SK-N-SH (cell line): ENCODE measurements at regions not wholly inside any gene's neighbourhood (a gene's known extent, or its start where the extent isn't known, plus 50 kb on each side); places are given as distances from the start of the nearest gene placed in this dataset.

Experiments used
- CTCF ChIA-PET: fragments of 300-600, 350-600 bp; formaldehyde crosslinking; extraction: SDS; loops from one replicate; lab custom pipeline; 2021; lab: Yijun Ruan, JAX
- POLR2A ChIA-PET: fragments of 350-600 bp; sonication (Branson Sonifier 250); formaldehyde crosslinking; extraction: SDS; loops from one replicate; lab custom pipeline; 2020; ENCODE audit warnings: antibody characterized with exemption, inconsistent platforms; lab: Yijun Ruan, JAX
- DNase-seq: peaks from one replicate; pipeline ENCODE4 v3.0.0; 2012
- H2AFZ ChIP-seq: fragments of 200-600 bp; sonication (generic); 2 replicates; pipeline ENCODE4 v1.8.1; 2016; ENCODE audit warnings: antibody characterized with exemption, mild to moderate bottlenecking, low read depth
- H3F3A ChIP-seq: fragments of 200-600 bp; sonication (generic); replicated peaks from 2 replicates; pipeline ENCODE3; 2016; ENCODE audit warnings: antibody characterized with exemption, mild to moderate bottlenecking; ENCODE audit not compliant: insufficient read depth
- H3K27ac ChIP-seq, 2 experiments: fragments of 200-500 bp in 1 of 2; fragments of 200-600 bp in 1 of 2; sonication (Bioruptor generic) in 1 of 2; sonication (generic), shearing (Covaris generic) in 1 of 2; 2 replicates each; pipeline versions ENCODE4 v1.5.1 to v1.6.1; 2014 to 2016; ENCODE audit warnings: low read depth in 2 of 2, inconsistent platforms in 1 of 2, low read length in 1 of 2, mild to moderate bottlenecking in 1 of 2, mixed read lengths in 1 of 2
- H3K27me3 ChIP-seq: fragments of 200-600 bp; sonication (generic), shearing (Covaris generic); 2 replicates; pipeline ENCODE4 v1.6.1; 2016; ENCODE audit warnings: mixed run types; ENCODE audit not compliant: insufficient read depth
- H3K36me3 ChIP-seq, 2 experiments: fragments of 200-500 bp in 1 of 2; fragments of 200-600 bp in 1 of 2; sonication (Bioruptor generic) in 1 of 2; sonication (generic) in 1 of 2; replicated peaks in 1 of 2; 2 replicates each; pipeline versions ENCODE3 to v1.5.1; 2014 to 2016; ENCODE audit warnings: low read length in 1 of 2, mild to moderate bottlenecking in 1 of 2; ENCODE audit not compliant: insufficient read depth in 2 of 2, control insufficient read depth in 1 of 2
- H3K4me1 ChIP-seq, 2 experiments: fragments of 200-500 bp in 1 of 2; fragments of 200-600 bp in 1 of 2; sonication (Bioruptor generic) in 1 of 2; sonication (generic), shearing (Covaris generic) in 1 of 2; 2 replicates each; pipeline versions ENCODE4 v1.5.1 to v1.6.1; 2014 to 2016; ENCODE audit warnings: low read depth in 1 of 2, low read length in 1 of 2, mixed run types in 1 of 2; ENCODE audit not compliant: insufficient read depth in 2 of 2, control insufficient read depth in 1 of 2
- H3K4me2 ChIP-seq: fragments of 200-600 bp; sonication (generic), shearing (Covaris generic); 2 replicates; pipeline ENCODE4 v1.6.1; 2017; ENCODE audit warnings: mixed run types
- H3K4me3 ChIP-seq, 2 experiments: fragments of 200-500 bp in 1 of 2; fragments of 200-600 bp in 1 of 2; sonication (Bioruptor generic) in 1 of 2; sonication (generic), shearing (Covaris generic) in 1 of 2; 2 replicates each; pipeline versions ENCODE4 v1.5.1 to v1.8.1; 2014 to 2016; ENCODE audit warnings: low read depth in 2 of 2, inconsistent platforms in 1 of 2, low read length in 1 of 2, mild to moderate bottlenecking in 1 of 2, mixed read lengths in 1 of 2, moderate library complexity in 1 of 2
- H3K79me2 ChIP-seq: fragments of 200-600 bp; sonication (generic); 2 replicates; pipeline ENCODE4 v1.8.1; 2017; ENCODE audit warnings: mild to moderate bottlenecking; ENCODE audit not compliant: insufficient read depth
- H3K9ac ChIP-seq: fragments of 200-600 bp; sonication (generic); 2 replicates; pipeline ENCODE4 v1.6.1; 2017; ENCODE audit warnings: mixed run types
- H3K9me2 ChIP-seq: fragments of 200-600 bp; sonication (generic); 2 replicates; pipeline ENCODE4 v1.6.1; 2017; ENCODE audit warnings: mixed run types
- H3K9me3 ChIP-seq: fragments of 200-600 bp; sonication (generic); 2 replicates; pipeline ENCODE4 v1.6.1; 2017; ENCODE audit warnings: mixed run types, mild to moderate bottlenecking, moderate library complexity
- H4K20me1 ChIP-seq: fragments of 200-600 bp; sonication (generic); 2 replicates; pipeline ENCODE4 v1.6.1; 2017; ENCODE audit warnings: mild to moderate bottlenecking, mixed run types; ENCODE audit not compliant: insufficient read depth
- EZH2phosphoT487 ChIP-seq: fragments of 200-600 bp; sonication (generic); IDR thresholded peaks from 2 replicates; pipeline ENCODE4 v1.6.1; 2017; ENCODE audit warnings: low read depth, mixed run types, mild to moderate bottlenecking, antibody characterized with exemption, moderate library complexity, borderline replicate concordance
- FOXM1 ChIP-seq: IDR thresholded peaks from 2 replicates; pipeline ENCODE4 v1.4.0; 2012; ENCODE audit warnings: low read depth, mild to moderate bottlenecking
- GABPA ChIP-seq: IDR thresholded peaks from 2 replicates; pipeline ENCODE4 v1.4.0; 2012; ENCODE audit warnings: low read depth, mild to moderate bottlenecking
- MXI1 ChIP-seq: IDR thresholded peaks from 2 replicates; pipeline ENCODE4 v1.6.1; 2012; ENCODE audit warnings: mild to moderate bottlenecking, low read depth, low read length, improper control_type of control experiment
- NFIC ChIP-seq: IDR thresholded peaks from 2 replicates; pipeline ENCODE4 v1.4.0; 2012; ENCODE audit warnings: borderline replicate concordance
- RAD21 ChIP-seq: IDR thresholded peaks from 2 replicates; pipeline ENCODE4 v1.6.1; 2012; ENCODE audit warnings: mild to moderate bottlenecking, low read length
- RCOR1 ChIP-seq: fragments of 150-350 bp; IDR thresholded peaks from 2 replicates; pipeline ENCODE4 v1.6.1; 2017; ENCODE audit warnings: antibody characterized with exemption, low read length
- SMC3 ChIP-seq: IDR thresholded peaks from 2 replicates; pipeline ENCODE4 v1.6.1; 2012; ENCODE audit warnings: low read depth, low read length, improper control_type of control experiment
- TAF1 ChIP-seq: IDR thresholded peaks from 2 replicates; pipeline ENCODE4 v1.6.1; 2012; ENCODE audit warnings: low read depth, mild to moderate bottlenecking, low read length, moderate library complexity, borderline replicate concordance
- TEAD4 ChIP-seq: IDR thresholded peaks from 2 replicates; pipeline ENCODE4 v1.4.0; 2012; ENCODE audit warnings: mild to moderate bottlenecking, borderline replicate concordance; ENCODE audit not compliant: insufficient read depth
- YY1 ChIP-seq: IDR thresholded peaks from 2 replicates; pipeline ENCODE4 v1.4.0; 2012; ENCODE audit warnings: low read depth, mild to moderate bottlenecking
- WGBS: methylation state at CpG from one replicate; pipeline ENCODE4 v1.1.6; 2017; ENCODE audit warnings: low lambda C conversion rate; 5-methylcytosine and 5-hydroxymethylcytosine counted together
- TF ChIP-seq, protein P1 (sequence below): IDR thresholded peaks from 2 replicates; pipeline ENCODE4 v1.4.0; 2012; ENCODE audit warnings: low read depth, borderline replicate concordance
- TF ChIP-seq, protein P2 (sequence below): fragments of 150-350 bp; IDR thresholded peaks from 2 replicates; pipeline ENCODE4 v1.6.1; 2016; ENCODE audit warnings: mild to moderate bottlenecking, low read depth, low read length
- TF ChIP-seq, protein P3 (sequence below): fragments of 200-600 bp; sonication (generic); IDR thresholded peaks from 2 replicates; pipeline ENCODE4 v1.6.1; 2017; ENCODE audit warnings: antibody characterized with exemption, mild to moderate bottlenecking, moderate library complexity
- TF ChIP-seq, protein P4 (sequence below): IDR thresholded peaks from 2 replicates; pipeline ENCODE4; 2012

DNA sequence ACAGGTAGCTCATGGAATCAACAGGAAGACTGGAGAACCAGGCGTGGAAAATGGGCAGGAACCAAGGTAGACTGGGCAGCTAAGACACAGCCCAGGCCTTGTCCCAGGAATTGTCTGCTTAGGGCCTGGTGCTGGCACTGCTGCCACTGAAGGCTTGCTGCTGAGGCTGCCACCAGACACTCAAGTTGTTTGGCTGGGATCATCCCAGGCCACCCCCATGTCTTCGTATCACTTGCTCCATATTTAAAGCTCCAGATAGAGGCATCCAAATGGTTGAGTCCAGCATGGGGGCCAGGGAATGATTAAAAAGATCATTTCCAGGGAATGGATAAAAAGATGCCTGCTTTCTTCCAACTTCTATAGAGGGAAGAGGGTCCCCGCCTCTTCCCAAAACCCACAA lies 107.4 kb upstream of the GADD45A start:
- no peaks in the 10 kb centered on the region for H3K9me2 ChIP-seq
- no peaks in the 10 kb centered on the region for H3K79me2 ChIP-seq
- TF ChIP-seq SMC3 (no peak), MXI1 (no peak), TEAD4 (no peak), FOXM1 (no peak), RAD21 (no peak), TAF1 (no peak)
- TF ChIP-seq, protein P1, sequence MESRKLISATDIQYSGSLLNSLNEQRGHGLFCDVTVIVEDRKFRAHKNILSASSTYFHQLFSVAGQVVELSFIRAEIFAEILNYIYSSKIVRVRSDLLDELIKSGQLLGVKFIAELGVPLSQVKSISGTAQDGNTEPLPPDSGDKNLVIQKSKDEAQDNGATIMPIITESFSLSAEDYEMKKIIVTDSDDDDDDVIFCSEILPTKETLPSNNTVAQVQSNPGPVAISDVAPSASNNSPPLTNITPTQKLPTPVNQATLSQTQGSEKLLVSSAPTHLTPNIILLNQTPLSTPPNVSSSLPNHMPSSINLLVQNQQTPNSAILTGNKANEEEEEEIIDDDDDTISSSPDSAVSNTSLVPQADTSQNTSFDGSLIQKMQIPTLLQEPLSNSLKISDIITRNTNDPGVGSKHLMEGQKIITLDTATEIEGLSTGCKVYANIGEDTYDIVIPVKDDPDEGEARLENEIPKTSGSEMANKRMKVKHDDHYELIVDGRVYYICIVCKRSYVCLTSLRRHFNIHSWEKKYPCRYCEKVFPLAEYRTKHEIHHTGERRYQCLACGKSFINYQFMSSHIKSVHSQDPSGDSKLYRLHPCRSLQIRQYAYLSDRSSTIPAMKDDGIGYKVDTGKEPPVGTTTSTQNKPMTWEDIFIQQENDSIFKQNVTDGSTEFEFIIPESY, result no peak
- TF ChIP-seq, protein P2, sequence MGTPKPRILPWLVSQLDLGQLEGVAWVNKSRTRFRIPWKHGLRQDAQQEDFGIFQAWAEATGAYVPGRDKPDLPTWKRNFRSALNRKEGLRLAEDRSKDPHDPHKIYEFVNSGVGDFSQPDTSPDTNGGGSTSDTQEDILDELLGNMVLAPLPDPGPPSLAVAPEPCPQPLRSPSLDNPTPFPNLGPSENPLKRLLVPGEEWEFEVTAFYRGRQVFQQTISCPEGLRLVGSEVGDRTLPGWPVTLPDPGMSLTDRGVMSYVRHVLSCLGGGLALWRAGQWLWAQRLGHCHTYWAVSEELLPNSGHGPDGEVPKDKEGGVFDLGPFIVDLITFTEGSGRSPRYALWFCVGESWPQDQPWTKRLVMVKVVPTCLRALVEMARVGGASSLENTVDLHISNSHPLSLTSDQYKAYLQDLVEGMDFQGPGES, result no peak
- TF ChIP-seq, protein P3, sequence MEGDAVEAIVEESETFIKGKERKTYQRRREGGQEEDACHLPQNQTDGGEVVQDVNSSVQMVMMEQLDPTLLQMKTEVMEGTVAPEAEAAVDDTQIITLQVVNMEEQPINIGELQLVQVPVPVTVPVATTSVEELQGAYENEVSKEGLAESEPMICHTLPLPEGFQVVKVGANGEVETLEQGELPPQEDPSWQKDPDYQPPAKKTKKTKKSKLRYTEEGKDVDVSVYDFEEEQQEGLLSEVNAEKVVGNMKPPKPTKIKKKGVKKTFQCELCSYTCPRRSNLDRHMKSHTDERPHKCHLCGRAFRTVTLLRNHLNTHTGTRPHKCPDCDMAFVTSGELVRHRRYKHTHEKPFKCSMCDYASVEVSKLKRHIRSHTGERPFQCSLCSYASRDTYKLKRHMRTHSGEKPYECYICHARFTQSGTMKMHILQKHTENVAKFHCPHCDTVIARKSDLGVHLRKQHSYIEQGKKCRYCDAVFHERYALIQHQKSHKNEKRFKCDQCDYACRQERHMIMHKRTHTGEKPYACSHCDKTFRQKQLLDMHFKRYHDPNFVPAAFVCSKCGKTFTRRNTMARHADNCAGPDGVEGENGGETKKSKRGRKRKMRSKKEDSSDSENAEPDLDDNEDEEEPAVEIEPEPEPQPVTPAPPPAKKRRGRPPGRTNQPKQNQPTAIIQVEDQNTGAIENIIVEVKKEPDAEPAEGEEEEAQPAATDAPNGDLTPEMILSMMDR, result no peak
- POLR2A ChIA-PET, result no interaction called here
- no peaks in the 10 kb centered on the region for H3K36me3 ChIP-seq
- WGBS, result 93% methylated on average over 3 of the region's 3 CpGs
- no peaks in the 10 kb centered on the region for H3F3A ChIP-seq
- H3K9ac ChIP-seq, result no peak overlapping the region
- H3K4me2 ChIP-seq, result no peak overlapping the region
- no peaks in the 10 kb centered on the region for H4K20me1 ChIP-seq
- no peak overlapping the region for H3K27ac ChIP-seq
- H3K4me1 ChIP-seq, result peaks cover 0 to 7% of the 10 kb centered on the region in 2 experiments; a peak in 1 of 4 replicates
- no peak overlapping the region for H2AFZ ChIP-seq
- no peak overlapping the region for H3K4me3 ChIP-seq
- CTCF ChIA-PET, result interaction anchor here (1.7 kb wide), 1 partner anchor 16 kb away, joined by 13 read pairs; no protein-coding TSS in a partner anchor
- no peak for DNase-seq
- no peaks in the 10 kb centered on the region for H3K9me3 ChIP-seq
- H3K27me3 ChIP-seq, result no peaks in the 10 kb centered on the region

DNA sequence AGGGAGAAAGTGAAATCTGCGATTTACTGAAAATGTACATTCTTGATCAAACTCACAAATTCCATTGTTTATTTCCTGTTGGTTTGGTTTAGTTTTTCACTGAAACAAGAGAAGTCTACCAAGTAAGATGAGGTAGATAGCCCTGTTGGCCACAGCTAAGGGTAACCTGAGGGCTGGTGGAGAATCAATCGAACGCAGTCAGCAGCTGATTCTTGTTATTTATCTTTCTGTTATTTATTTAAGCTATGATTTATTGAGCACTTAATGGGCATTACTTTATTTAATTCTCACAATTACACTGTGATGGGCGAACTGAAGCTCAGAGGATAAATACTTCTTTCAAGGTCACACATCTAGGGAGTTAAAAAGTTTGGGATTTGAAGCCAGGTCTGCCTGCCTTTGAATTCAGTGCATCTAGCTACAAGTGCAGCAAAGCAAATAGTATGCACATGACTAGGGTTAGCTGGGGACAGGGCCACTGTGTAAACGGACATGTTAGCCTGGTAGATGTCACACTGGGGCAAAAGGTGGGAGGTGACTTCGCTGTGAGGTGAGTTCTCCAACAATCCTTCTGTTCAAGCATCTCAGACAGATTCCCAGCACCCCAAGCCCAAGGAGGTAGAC lies 106.5 kb upstream of the GADD45A start:
- no peak for DNase-seq
- Histone ChIP-seq H3K9me2 (no peaks in the 10 kb centered on the region), H2AFZ (no peak overlapping the region), H3K4me3 (no peak overlapping the region), H3K79me2 (no peaks in the 10 kb centered on the region), H3K27me3 (no peaks in the 10 kb centered on the region), H3K27ac (no peak overlapping the region), H4K20me1 (no peaks in the 10 kb centered on the region), H3K4me1 (no peaks in the 10 kb centered on the region; a peak in 1 of 4 replicates), H3K4me2 (no peak overlapping the region), H3K9ac (no peak overlapping the region), H3F3A (no peaks in the 10 kb centered on the region), H3K9me3 (no peaks in the 10 kb centered on the region), H3K36me3 (no peaks in the 10 kb centered on the region)
- POLR2A ChIA-PET, result no interaction called here
- CTCF ChIA-PET, result interaction anchor here (0.6 to 4.2 kb wide), 4 partner anchors 16 to 185 kb away, joined by 3 to 28 read pairs (median 10); no protein-coding TSS in a partner anchor
- WGBS, result 81% methylated on average over 6 of the region's 6 CpGs
- TF ChIP-seq, protein P3, result no peak
- TF ChIP-seq EZH2phosphoT487, result no peak
- TF ChIP-seq GABPA, result no peak
- TF ChIP-seq, protein P4, sequence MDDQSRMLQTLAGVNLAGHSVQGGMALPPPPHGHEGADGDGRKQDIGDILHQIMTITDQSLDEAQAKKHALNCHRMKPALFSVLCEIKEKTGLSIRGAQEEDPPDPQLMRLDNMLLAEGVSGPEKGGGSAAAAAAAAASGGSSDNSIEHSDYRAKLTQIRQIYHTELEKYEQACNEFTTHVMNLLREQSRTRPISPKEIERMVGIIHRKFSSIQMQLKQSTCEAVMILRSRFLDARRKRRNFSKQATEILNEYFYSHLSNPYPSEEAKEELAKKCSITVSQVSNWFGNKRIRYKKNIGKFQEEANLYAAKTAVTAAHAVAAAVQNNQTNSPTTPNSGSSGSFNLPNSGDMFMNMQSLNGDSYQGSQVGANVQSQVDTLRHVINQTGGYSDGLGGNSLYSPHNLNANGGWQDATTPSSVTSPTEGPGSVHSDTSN, result no peak
- TF ChIP-seq YY1, result no peak
- TF ChIP-seq, protein P1, result no peak
- no peak for TF ChIP-seq RCOR1
- no peak for TF ChIP-seq NFIC
- TF ChIP-seq MXI1, result no peak
